HEK293T (cell line): ENCODE measurements at regions not wholly inside any gene's neighbourhood (a gene's known extent, or its start where the extent isn't known, plus 50 kb on each side); places are given as distances from the start of the nearest gene placed in this dataset.

ENCODE experiments used
- BHLHE40 ChIP-seq: fragments of 450-650 bp; IDR thresholded peaks from 2 replicates; pipeline ENCODE4 v1.6.1; 2016; ENCODE audit warnings: mild to moderate bottlenecking, moderate library complexity, borderline replicate concordance
- ELF4 ChIP-seq: fragments of 450-650 bp; IDR thresholded peaks from 2 replicates; pipeline ENCODE4 v1.6.1; 2017; ENCODE audit warnings: antibody characterized with exemption
- FOXK2 ChIP-seq: fragments of 450-650 bp; IDR thresholded peaks from 2 replicates; pipeline ENCODE4 v1.6.1; 2016; ENCODE audit warnings: mild to moderate bottlenecking
- FOXM1 ChIP-seq: fragments of 450-650 bp; IDR thresholded peaks from 2 replicates; pipeline ENCODE4 v1.6.1; 2017; ENCODE audit warnings: mild to moderate bottlenecking, borderline replicate concordance
- L3MBTL2 ChIP-seq: fragments of 450-650 bp; conservative IDR thresholded peaks from 2 replicates; pipeline ENCODE4 v1.6.1; 2016; ENCODE audit warnings: mild to moderate bottlenecking
- LEF1 ChIP-seq: fragments of 450-650 bp; IDR thresholded peaks from 2 replicates; pipeline ENCODE4 v1.6.1; 2017; ENCODE audit warnings: mild to moderate bottlenecking, borderline replicate concordance
- NFRKB ChIP-seq: fragments of 450-650 bp; IDR thresholded peaks from 2 replicates; pipeline ENCODE4 v1.6.1; 2016; ENCODE audit warnings: mild to moderate bottlenecking, moderate library complexity
- SP1 ChIP-seq: fragments of 450-650 bp; IDR thresholded peaks from 2 replicates; pipeline ENCODE4 v1.6.1; 2017
- SUZ12 ChIP-seq: fragments of 450-650 bp; IDR thresholded peaks from 2 replicates; pipeline ENCODE4 v1.6.1; 2016; ENCODE audit warnings: mild to moderate bottlenecking
- ZNF384 ChIP-seq: fragments of 450-650 bp; IDR thresholded peaks from 2 replicates; pipeline ENCODE4 v1.6.1; 2016
- TF ChIP-seq, protein P1 (sequence below): fragments of 450-650 bp; IDR thresholded peaks from 2 replicates; pipeline ENCODE4 v1.6.1; 2016

DNA sequence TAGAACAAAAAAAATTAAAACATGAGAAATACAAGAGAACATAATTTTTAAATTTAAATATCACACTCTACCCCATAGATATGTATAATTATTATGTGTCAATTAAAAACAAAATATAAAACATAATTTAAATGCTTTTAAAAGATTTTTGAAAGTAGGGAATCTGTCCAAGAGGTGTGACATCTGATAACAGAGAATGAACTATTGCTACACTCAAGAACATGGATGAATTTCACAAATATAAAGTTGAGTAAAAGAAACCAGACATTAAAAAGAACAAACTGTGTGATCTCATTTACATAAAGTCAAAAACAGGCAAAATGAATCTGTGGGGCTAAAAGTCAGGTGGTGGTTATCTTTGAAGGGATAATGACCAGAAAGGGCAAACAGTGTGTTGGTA lies 106.5 kb upstream of the COL21A1 start:
- no peak for TF ChIP-seq ZNF384
- TF ChIP-seq ELF4 = no peak
- TF ChIP-seq BHLHE40 = no peak
- no peak for TF ChIP-seq SP1
- TF ChIP-seq, protein P1, sequence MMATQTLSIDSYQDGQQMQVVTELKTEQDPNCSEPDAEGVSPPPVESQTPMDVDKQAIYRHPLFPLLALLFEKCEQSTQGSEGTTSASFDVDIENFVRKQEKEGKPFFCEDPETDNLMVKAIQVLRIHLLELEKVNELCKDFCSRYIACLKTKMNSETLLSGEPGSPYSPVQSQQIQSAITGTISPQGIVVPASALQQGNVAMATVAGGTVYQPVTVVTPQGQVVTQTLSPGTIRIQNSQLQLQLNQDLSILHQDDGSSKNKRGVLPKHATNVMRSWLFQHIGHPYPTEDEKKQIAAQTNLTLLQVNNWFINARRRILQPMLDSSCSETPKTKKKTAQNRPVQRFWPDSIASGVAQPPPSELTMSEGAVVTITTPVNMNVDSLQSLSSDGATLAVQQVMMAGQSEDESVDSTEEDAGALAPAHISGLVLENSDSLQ = no peak
- no peak for TF ChIP-seq FOXK2
- no peak for TF ChIP-seq NFRKB
- no peak for TF ChIP-seq L3MBTL2
- no peak for TF ChIP-seq FOXM1
- TF ChIP-seq SUZ12 = no peak
- no peak for TF ChIP-seq LEF1
